ENCODE measurements at regions not wholly inside any gene's neighbourhood (a gene's known extent, or its start where the extent isn't known, plus 50 kb on each side); places are given as distances from the start of the nearest gene placed in this dataset.

GRCh38 chr17:53941231-53941630, 118.5 kb downstream of the KIF2B start:
- Mint-ChIP-seq H3K4me3 (no peak overlapping the region), H3K9me3 (no peaks in the 10 kb centered on the region), H3K27me3 (ENCODE audit: low read depth, poor library complexity) (peaks cover 7% of the 10 kb centered on the region), H3K27ac (no peak overlapping the region), H3K4me1 (no peaks in the 10 kb centered on the region), H3K36me3 (ENCODE audit: low read depth) (no peaks in the 10 kb centered on the region)
- no peak for DNase-seq
- TF ChIP-seq CTCF (IDR thresholded peaks at IDR 0.05), result no peak

- H3K4me3 Mint-ChIP-seq, result no peak overlapping the region
- H3K4me1 Mint-ChIP-seq, result no peaks in the 10 kb centered on the region
- H3K36me3 Mint-ChIP-seq (ENCODE audit: low read depth), result no peaks in the 10 kb centered on the region
- H3K9me3 Mint-ChIP-seq, result no peaks in the 10 kb centered on the region
- H3K27ac Mint-ChIP-seq, result no peak overlapping the region
- no peak for TF ChIP-seq CTCF (IDR thresholded peaks at IDR 0.05)
- H3K27me3 Mint-ChIP-seq (ENCODE audit: low read depth, poor library complexity), result peaks cover 7% of the 10 kb centered on the region
- no peak for DNase-seq
Measured at GRCh38 chr17:53942436-53942835, 119.7 kb downstream of the KIF2B start.

GRCh38 chr17:53942898-53943297, 120.2 kb downstream of the KIF2B start:
- no peak for DNase-seq
- TF ChIP-seq CTCF (IDR thresholded peaks at IDR 0.05), result no peak
- Mint-ChIP-seq H3K27me3 (ENCODE audit: low read depth, poor library complexity) (peaks cover 7% of the 10 kb centered on the region), H3K4me1 (no peaks in the 10 kb centered on the region), H3K27ac (no peak overlapping the region), H3K9me3 (no peaks in the 10 kb centered on the region), H3K36me3 (ENCODE audit: low read depth) (no peaks in the 10 kb centered on the region), H3K4me3 (no peak overlapping the region)

- H3K27ac Mint-ChIP-seq, result no peak overlapping the region
- DNase-seq, result no peak
- peaks cover 26% of the 10 kb centered on the region for H3K9me3 Mint-ChIP-seq
- H3K4me1 Mint-ChIP-seq, result no peaks in the 10 kb centered on the region
- no peak overlapping the region for H3K4me3 Mint-ChIP-seq
- no peak for TF ChIP-seq CTCF (IDR thresholded peaks at IDR 0.05)
- H3K36me3 Mint-ChIP-seq (ENCODE audit: low read depth), result peaks cover 6% of the 10 kb centered on the region
- peaks cover 2% of the 10 kb centered on the region for H3K27me3 Mint-ChIP-seq (ENCODE audit: low read depth, poor library complexity)
Measured at GRCh38 chr17:53948323-53948722, 125.6 kb downstream of the KIF2B start.

GRCh38 chr17:53949473-53950090, 126.9 kb downstream of the KIF2B start:
- H3K27me3 Mint-ChIP-seq (ENCODE audit: low read depth, poor library complexity), result no peaks in the 10 kb centered on the region
- no peaks in the 10 kb centered on the region for H3K4me1 Mint-ChIP-seq
- H3K36me3 Mint-ChIP-seq (ENCODE audit: low read depth), result peaks cover 6% of the 10 kb centered on the region
- H3K27ac Mint-ChIP-seq, result no peak overlapping the region
- TF ChIP-seq CTCF (IDR thresholded peaks at IDR 0.05), result no peak
- H3K4me3 Mint-ChIP-seq, result no peak overlapping the region
- H3K9me3 Mint-ChIP-seq, result peaks cover 39% of the 10 kb centered on the region
- DNase-seq, result no peak

GRCh38 chr17:53950207-53950857, 127.6 kb downstream of the KIF2B start:
- Mint-ChIP-seq H3K36me3 (ENCODE audit: low read depth) (peaks cover 7% of the 10 kb centered on the region), H3K4me1 (no peaks in the 10 kb centered on the region), H3K4me3 (no peak overlapping the region), H3K27me3 (ENCODE audit: low read depth, poor library complexity) (no peaks in the 10 kb centered on the region), H3K9me3 (peaks cover 46% of the 10 kb centered on the region), H3K27ac (no peak overlapping the region)
- peak; percentile 39 for TF ChIP-seq CTCF (IDR thresholded peaks at IDR 0.05)
- peak; percentile 3 for DNase-seq
